B cell (primary cell): ENCODE measurements at regions not wholly inside any gene's neighbourhood (a gene's known extent, or its start where the extent isn't known, plus 50 kb on each side); places are given as distances from the start of the nearest gene placed in this dataset.

Experiments used
- ATAC-seq: fragments of 200-7000 bp; cut with Tn5 transposase; one replicate; pipeline ENCODE4 v1.10.0; 2021; ENCODE audit warnings: low read depth, mild to moderate bottlenecking, moderate number of reproducible peaks, moderate library complexity
- CTCF ChIA-PET: fragments of 350-600 bp; sonication (Branson Sonifier 250); formaldehyde crosslinking; loops from one replicate; lab custom pipeline; 2021; ENCODE audit warnings: antibody characterized with exemption, inconsistent platforms; lab: Charles Lee
- POLR2A ChIA-PET: fragments of 350-600 bp; sonication (Branson Sonifier 250); formaldehyde crosslinking; loops from one replicate; lab custom pipeline; 2021; ENCODE audit warnings: antibody characterized with exemption; lab: Charles Lee
- DNase-seq: peaks from one replicate; pipeline ENCODE4 v3.0.0; 2013
- H2AFZ ChIP-seq: 2 replicates; pipeline ENCODE4 v1.6.1; 2012; ENCODE audit warnings: mild to moderate bottlenecking, low read depth, low read length; ENCODE audit not compliant: insufficient read depth, poor library complexity, severe bottlenecking
- H3K27ac ChIP-seq, 2 donors: 1 replicate in 1 of 2; 2 replicates in 1 of 2; pipeline ENCODE4 v1.5.1; 2012 to 2013; ENCODE audit warnings: low read length in 2 of 2, mild to moderate bottlenecking in 2 of 2, moderate library complexity in 1 of 2
- H3K27me3 ChIP-seq, 4 experiments: fragments of 200-600 bp in 1 of 4; sonication (generic) in 1 of 4; replicated peaks in 1 of 4; 1 replicate in 2 of 4; 2 replicates in 2 of 4; pipeline versions ENCODE4 v1.6.1 to v1.7.0; 2013 to 2016; ENCODE audit warnings: low read length in 3 of 4, mild to moderate bottlenecking in 2 of 4, mixed read lengths in 1 of 4, moderate library complexity in 1 of 4; ENCODE audit not compliant: insufficient read depth in 4 of 4, control insufficient read depth in 3 of 4; ENCODE audit errors: control extremely low read depth in 1 of 4
- H3K36me3 ChIP-seq, 2 experiments: replicated peaks in 1 of 2; 1 replicate in 1 of 2; 2 replicates in 1 of 2; pipeline versions ENCODE4 v1.6.1 to v1.7.1; 2013; ENCODE audit warnings: low read length in 1 of 2; ENCODE audit not compliant: insufficient read depth in 2 of 2, control insufficient read depth in 1 of 2; ENCODE audit errors: control extremely low read depth in 1 of 2, extremely low read depth in 1 of 2
- H3K4me1 ChIP-seq, 2 donors: fragments of 200-600 bp in 1 of 2; sonication (generic) in 1 of 2; 1 replicate in 1 of 2; 2 replicates in 1 of 2; pipeline versions ENCODE4 v1.5.1 to v1.6.1; 2013 to 2017; ENCODE audit warnings: low read length in 2 of 2; ENCODE audit not compliant: control insufficient read depth in 2 of 2, insufficient read depth in 2 of 2
- H3K4me2 ChIP-seq: replicated peaks from 2 replicates; pipeline ENCODE3; 2012; ENCODE audit warnings: mild to moderate bottlenecking, low read depth, low read length; ENCODE audit not compliant: poor library complexity, severe bottlenecking
- H3K4me3 ChIP-seq, 5 experiments: fragments of 200-600 bp in 1 of 5; sonication (generic) in 1 of 5; 1 replicate in 3 of 5; 2 replicates in 2 of 5; pipeline versions ENCODE4 v1.5.1 to v1.7.0; 2011 to 2016; ENCODE audit warnings: low read length in 4 of 5, mild to moderate bottlenecking in 4 of 5, low read depth in 2 of 5, control low read depth in 1 of 5, moderate library complexity in 1 of 5; ENCODE audit not compliant: insufficient read depth in 1 of 5; ENCODE audit errors: control extremely low read depth in 1 of 5, extremely low read depth in 1 of 5
- H3K79me2 ChIP-seq: fragments of 200-600 bp; sonication (generic); one replicate; pipeline ENCODE4 v1.6.0; 2016; ENCODE audit warnings: low read length; ENCODE audit not compliant: control insufficient read depth, insufficient read depth
- H3K9ac ChIP-seq: fragments of 200-600 bp; sonication (generic); 2 replicates; pipeline ENCODE4 v1.6.1; 2017; ENCODE audit warnings: mild to moderate bottlenecking, low read length, moderate library complexity
- H3K9me3 ChIP-seq, 3 donors: one replicate each; pipeline versions ENCODE4 v1.6.1 to v1.7.1; 2013; ENCODE audit warnings: low read length in 2 of 3; ENCODE audit not compliant: control insufficient read depth in 2 of 3, insufficient read depth in 1 of 3; ENCODE audit errors: control extremely low read depth in 1 of 3
- H4K20me1 ChIP-seq: 2 replicates; pipeline ENCODE4 v1.6.0; 2012; ENCODE audit warnings: mild to moderate bottlenecking, low read length; ENCODE audit not compliant: insufficient read depth, control insufficient read depth, poor library complexity, severe bottlenecking
- H3K27ac Mint-ChIP-seq: one replicate; pipeline ENCODE4 v1.8.0; 2021; ENCODE audit warnings: mixed read lengths
- H3K27me3 Mint-ChIP-seq: one replicate; pipeline ENCODE4 v1.8.0; 2021; ENCODE audit warnings: mixed read lengths
- H3K4me1 Mint-ChIP-seq: one replicate; pipeline ENCODE4 v1.8.0; 2021; ENCODE audit warnings: mixed read lengths
- H3K4me3 Mint-ChIP-seq: one replicate; pipeline ENCODE4 v1.8.0; 2021; ENCODE audit warnings: mixed read lengths
- H3K9me3 Mint-ChIP-seq: one replicate; pipeline ENCODE4 v1.8.0; 2022; ENCODE audit warnings: mixed read lengths; ENCODE audit not compliant: insufficient read depth
- EZH2 ChIP-seq: IDR thresholded peaks from 2 replicates; pipeline ENCODE4 v1.6.1; 2012; ENCODE audit warnings: borderline replicate concordance, low read depth, mild to moderate bottlenecking, moderate library complexity, low read length; ENCODE audit not compliant: insufficient read depth, poor library complexity, severe bottlenecking
- WGBS: methylation state at CpG from one replicate; pipeline ENCODE4 v1.1.5; 2013; ENCODE audit warnings: missing lambda C conversion rate; ENCODE audit not compliant: insufficient coverage; 5-methylcytosine and 5-hydroxymethylcytosine counted together
- intact Hi-C: fragments of 100-400 bp; cut with micrococcal nuclease; formaldehyde crosslinking; loops from one replicate; pipeline ENCODE4 v1.10.0; 2022
- TF ChIP-seq, protein P1 (sequence below): fragments of 200-600 bp; IDR thresholded peaks from one replicate; pipeline ENCODE4 v1.8.0; 2022; ENCODE audit warnings: antibody characterized with exemption, mild to moderate bottlenecking

DNA sequence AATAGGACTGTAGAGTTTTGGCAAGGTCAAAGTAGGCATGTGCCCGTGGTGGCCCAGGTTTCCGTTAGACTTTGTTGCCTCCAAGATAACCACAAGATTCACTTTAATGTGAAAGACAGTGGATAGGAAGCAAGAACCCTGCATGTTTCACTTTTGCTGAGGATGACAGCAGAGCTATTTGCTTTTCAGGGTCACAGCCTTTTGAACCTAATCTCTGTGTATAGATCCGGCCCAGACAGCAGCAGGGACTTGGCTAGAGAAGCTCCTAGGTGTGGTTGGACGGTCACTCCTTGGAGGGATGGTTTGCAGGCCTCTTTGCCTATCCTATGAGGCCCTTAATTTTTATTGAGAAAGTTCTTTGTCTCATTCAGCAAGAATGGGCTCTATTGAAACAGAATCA, 538.8 kb downstream of the HACE1 start:
- H3K36me3 ChIP-seq: no peaks in the 10 kb centered on the region
- no peak for TF ChIP-seq EZH2
- TF ChIP-seq, protein P1, sequence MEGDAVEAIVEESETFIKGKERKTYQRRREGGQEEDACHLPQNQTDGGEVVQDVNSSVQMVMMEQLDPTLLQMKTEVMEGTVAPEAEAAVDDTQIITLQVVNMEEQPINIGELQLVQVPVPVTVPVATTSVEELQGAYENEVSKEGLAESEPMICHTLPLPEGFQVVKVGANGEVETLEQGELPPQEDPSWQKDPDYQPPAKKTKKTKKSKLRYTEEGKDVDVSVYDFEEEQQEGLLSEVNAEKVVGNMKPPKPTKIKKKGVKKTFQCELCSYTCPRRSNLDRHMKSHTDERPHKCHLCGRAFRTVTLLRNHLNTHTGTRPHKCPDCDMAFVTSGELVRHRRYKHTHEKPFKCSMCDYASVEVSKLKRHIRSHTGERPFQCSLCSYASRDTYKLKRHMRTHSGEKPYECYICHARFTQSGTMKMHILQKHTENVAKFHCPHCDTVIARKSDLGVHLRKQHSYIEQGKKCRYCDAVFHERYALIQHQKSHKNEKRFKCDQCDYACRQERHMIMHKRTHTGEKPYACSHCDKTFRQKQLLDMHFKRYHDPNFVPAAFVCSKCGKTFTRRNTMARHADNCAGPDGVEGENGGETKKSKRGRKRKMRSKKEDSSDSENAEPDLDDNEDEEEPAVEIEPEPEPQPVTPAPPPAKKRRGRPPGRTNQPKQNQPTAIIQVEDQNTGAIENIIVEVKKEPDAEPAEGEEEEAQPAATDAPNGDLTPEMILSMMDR: no peak
- ChIA-PET POLR2A (no interaction called here), CTCF (no interaction called here)
- Mint-ChIP-seq H3K4me1 (no peaks in the 10 kb centered on the region), H3K27me3 (no peaks in the 10 kb centered on the region), H3K4me3 (no peak overlapping the region), H3K9me3 (no peaks in the 10 kb centered on the region), H3K27ac (no peak overlapping the region)
- no peak overlapping the region for H3K4me3 ChIP-seq
- no peak overlapping the region for H3K27ac ChIP-seq
- no peaks in the 10 kb centered on the region for H3K27me3 ChIP-seq
- ATAC-seq (no peak), DNase-seq (no peak)
- H3K9ac ChIP-seq: no peak overlapping the region
- H3K4me2 ChIP-seq: no peak overlapping the region
- intact Hi-C loops: no loop called here
- H2AFZ ChIP-seq: no peak overlapping the region
- H3K4me1 ChIP-seq: no peaks in the 10 kb centered on the region
- no peaks in the 10 kb centered on the region for H4K20me1 ChIP-seq
- no peaks in the 10 kb centered on the region for H3K79me2 ChIP-seq
- H3K9me3 ChIP-seq: no peaks in the 10 kb centered on the region
- WGBS: 65% methylated on average over 4 of the region's 4 CpGs

GRCh38 chr6:104312851-104313250, 546.9 kb downstream of the HACE1 start:
- H3K4me3 ChIP-seq: no peak overlapping the region
- intact Hi-C loops: no loop called here
- no peak for ATAC-seq
- DNase-seq: no peak
- H3K79me2 ChIP-seq: no peaks in the 10 kb centered on the region
- no peak overlapping the region for H3K9ac ChIP-seq
- CTCF ChIA-PET: no interaction called here
- H3K27me3 ChIP-seq: no peaks in the 10 kb centered on the region
- H3K27ac ChIP-seq: no peak overlapping the region
- POLR2A ChIA-PET: no interaction called here
- H3K9me3 Mint-ChIP-seq: no peaks in the 10 kb centered on the region
- H3K27ac Mint-ChIP-seq: no peak overlapping the region
- no CpG with 5 or more reads among the region's 3 CpGs for WGBS
- no peaks in the 10 kb centered on the region for H3K27me3 Mint-ChIP-seq
- no peaks in the 10 kb centered on the region for H4K20me1 ChIP-seq
- no peaks in the 10 kb centered on the region for H3K36me3 ChIP-seq
- no peak overlapping the region for H2AFZ ChIP-seq
- H3K4me2 ChIP-seq: no peak overlapping the region
- TF ChIP-seq, protein P1: no peak
- TF ChIP-seq EZH2: no peak
- H3K4me3 Mint-ChIP-seq: no peak overlapping the region
- no peaks in the 10 kb centered on the region for H3K4me1 Mint-ChIP-seq
- H3K4me1 ChIP-seq: no peaks in the 10 kb centered on the region
- no peaks in the 10 kb centered on the region for H3K9me3 ChIP-seq
